NCI-H526 (cell line): ENCODE measurements at regions not wholly inside any gene's neighbourhood (a gene's known extent, or its start where the extent isn't known, plus 50 kb on each side); places are given as distances from the start of the nearest gene placed in this dataset.
"Not testable (repeated sequence)": the region's sequence is repeated elsewhere in the genome, so short reads cannot be mapped to it uniquely, and the experiment has no call there.

Experiments used
- DNase-seq, 2 experiments: peaks; one replicate each; lab custom pipeline; 2025; lab: John Stamatoyannopoulos, UW

- no peak for DNase-seq
Measured at GRCh38 chr7:53238021-53238605, 202.7 kb downstream of the POM121L12 start.

GRCh38 chr7:53239151-53239550 is 203.7 kb downstream of the POM121L12 start:
- DNase-seq, result not testable (repeated sequence)

GRCh38 chr7:53245721-53246120 is 210.3 kb downstream of the POM121L12 start:
- DNase-seq, result no peak

GRCh38 chr7:53246957-53247356 is 211.5 kb downstream of the POM121L12 start:
- DNase-seq, result no peak

DNA sequence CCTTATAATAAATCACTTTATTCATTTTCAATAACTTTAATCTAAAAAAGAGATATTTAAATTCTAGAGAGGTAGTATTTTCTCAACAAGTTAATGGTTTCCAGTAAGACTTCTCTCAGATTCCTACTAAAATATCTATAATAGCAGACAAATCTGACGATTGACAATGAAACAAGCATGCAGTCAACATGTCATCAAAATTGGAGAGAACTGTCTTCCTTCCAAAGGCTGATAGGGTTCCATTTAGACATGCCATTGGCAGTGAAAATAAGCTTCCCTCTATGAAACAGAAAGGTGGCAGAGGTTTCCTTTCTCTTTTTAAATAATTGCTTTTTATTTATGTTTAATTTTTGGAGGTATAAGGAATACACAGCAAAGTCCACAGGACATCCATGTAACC is 217.1 kb downstream of the POM121L12 start:
- DNase-seq, result no peak

- no peak for DNase-seq
Measured at GRCh38 chr7:53272081-53272480, 236.6 kb downstream of the POM121L12 start.

DNA sequence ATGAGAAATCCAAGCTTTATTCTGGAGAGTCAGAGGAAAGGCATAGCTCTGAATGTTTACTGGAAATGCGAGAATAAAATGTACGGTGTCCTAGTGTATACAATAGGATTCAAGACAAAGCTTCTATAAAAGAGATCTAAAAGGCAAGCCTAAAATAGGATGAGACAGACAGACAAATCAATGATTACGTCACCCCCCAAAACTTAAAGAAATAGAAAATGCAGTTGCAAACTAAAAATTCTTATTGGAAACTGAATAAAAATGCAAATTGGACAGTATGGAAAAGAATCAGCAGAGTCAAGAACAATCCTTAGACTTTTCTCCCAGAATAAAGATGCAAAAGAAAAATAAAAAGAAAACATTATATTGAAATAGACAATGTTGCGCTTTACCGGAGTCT is 245.9 kb downstream of the POM121L12 start:
- DNase-seq, result no peak

- no peak for DNase-seq
Measured at GRCh38 chr7:53292341-53292740, 256.9 kb downstream of the POM121L12 start.

GRCh38 chr7:53302496-53303246 is 267.2 kb downstream of the POM121L12 start:
- no peak for DNase-seq

- DNase-seq, result no peak
Measured at GRCh38 chr7:53303781-53304180, 268.3 kb downstream of the POM121L12 start.

- no peak for DNase-seq
Measured at GRCh38 chr7:53306846-53307245, 271.4 kb downstream of the POM121L12 start.

DNA sequence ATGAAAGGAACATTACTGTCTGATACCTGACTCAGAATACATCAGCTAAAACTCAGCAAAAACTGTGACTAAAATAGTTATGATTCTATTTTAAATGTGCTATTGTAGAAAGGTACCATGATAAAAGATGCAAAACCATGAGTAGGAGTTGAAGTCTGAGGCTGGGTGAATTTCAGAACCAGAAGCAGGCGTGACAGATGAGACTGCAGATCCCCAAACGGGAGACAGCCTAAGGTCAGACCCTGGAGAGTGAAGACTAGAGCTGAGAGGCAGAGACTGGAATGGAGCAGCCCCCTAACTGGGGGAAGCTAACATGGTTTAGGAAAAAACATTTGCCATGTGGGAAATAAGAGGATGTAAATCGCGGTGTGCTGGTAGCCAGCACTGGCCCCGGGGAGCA is 275.8 kb downstream of the POM121L12 start:
- DNase-seq, result no peak

DNA sequence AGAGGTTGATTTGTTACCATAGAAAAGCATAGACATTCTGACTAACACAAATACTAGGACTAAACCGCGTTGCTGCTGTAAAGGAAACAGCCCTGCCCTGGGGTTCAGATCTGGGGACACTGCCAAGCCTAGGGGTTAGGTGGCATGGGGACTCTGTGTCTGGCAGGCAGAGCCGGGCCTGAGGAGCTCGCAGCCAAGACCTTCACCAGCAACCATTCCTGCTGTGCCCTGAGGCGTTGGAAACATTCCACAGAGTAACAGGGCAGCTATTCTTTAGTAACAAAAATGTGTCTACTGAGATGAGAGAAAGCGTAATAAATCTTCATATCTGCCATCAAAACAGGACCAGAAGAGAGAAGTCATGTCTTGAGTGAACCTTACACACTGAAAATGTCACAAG is 280.5 kb downstream of the POM121L12 start:
- DNase-seq, result no peak

- DNase-seq, result no peak
Measured at GRCh38 chr7:53318566-53318965, 283.1 kb downstream of the POM121L12 start.

DNA sequence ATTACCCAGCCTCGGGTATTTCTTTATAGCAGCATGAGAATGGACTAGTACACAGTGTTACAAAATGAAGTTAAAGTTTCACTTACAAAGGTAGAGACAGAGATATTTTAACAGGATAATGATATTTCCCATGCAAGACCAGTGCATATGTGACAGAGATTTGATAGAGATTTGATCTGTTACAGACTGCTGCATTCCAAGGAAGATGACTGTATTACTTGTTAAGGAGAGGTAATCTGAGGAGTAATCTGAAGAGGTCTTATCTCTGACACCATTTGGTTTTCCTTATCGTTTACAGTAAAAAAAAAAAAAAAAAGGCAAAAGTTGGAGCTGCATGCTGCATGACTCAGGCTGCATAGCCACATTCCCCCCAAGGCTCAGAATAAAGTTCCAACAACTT is 289.6 kb downstream of the POM121L12 start:
- no peak for DNase-seq

GRCh38 chr7:53326634-53327033 is 291.2 kb downstream of the POM121L12 start:
- no peak for DNase-seq

GRCh38 chr7:53336105-53336668 is 300.8 kb downstream of the POM121L12 start:
- no peak for DNase-seq

- DNase-seq, result no peak
Measured at GRCh38 chr7:53340220-53340619, 304.8 kb downstream of the POM121L12 start.

GRCh38 chr7:53350241-53350640 is 314.8 kb downstream of the POM121L12 start:
- DNase-seq, result peak in 1 of 2 experiments; percentile 35

GRCh38 chr7:53351681-53352080 is 316.2 kb downstream of the POM121L12 start:
- no peak for DNase-seq

DNA sequence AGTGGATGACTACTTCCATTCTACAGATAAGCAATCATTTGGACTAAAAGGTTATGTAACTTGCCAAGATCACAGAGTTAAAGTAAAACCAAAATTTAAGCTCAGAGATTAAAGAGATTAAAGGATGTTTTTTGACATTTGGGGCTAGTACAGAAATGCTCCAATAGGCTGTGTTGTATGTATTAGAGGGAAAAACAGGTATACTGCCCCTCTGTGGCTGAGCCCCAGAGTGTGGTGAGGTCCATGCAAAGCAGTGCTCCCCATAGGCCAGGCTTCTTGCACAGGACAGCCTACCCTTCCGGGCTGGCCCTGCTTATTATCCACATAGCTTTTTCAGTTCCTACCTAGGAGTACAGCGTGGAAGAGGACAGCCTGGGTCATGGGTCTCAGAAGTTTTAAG is 322.8 kb downstream of the POM121L12 start:
- no peak for DNase-seq

DNA sequence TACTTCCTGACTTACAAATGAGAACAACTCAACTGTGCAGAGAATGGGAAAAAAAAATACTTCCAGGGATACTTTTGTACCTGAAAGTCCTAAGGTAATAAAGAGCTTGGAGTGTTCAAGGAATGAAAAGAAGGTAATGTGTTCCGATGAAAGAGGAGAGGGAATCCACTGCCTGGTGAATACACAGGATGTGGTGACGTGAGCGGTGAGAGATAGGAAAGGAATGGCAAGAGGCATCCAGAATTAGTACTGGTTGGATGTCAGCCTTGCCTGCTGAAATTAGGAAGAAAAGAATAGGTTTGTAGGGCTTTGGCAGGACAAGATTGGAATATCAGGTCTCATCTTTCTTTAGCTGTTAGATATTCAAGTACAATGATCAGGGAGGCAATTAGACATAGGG is 347.7 kb downstream of the POM121L12 start:
- DNase-seq, result no peak

- DNase-seq, result not testable (repeated sequence)
Measured at GRCh38 chr7:53385239-53385638, 349.8 kb downstream of the POM121L12 start.
